ENCODE measurements at regions not wholly inside any gene's neighbourhood (a gene's known extent, or its start where the extent isn't known, plus 50 kb on each side); places are given as distances from the start of the nearest gene placed in this dataset.

- TF ChIP-seq ZNF253 (CRISPR knock-in tag; IDR thresholded peaks at IDR 0.05; ENCODE audit: borderline replicate concordance) = no peak
Measured at GRCh38 chr10:129059977-129060376, 407.1 kb upstream of the MGMT start (continued).

- POLR2A ChIA-PET = no interaction called here
- Histone ChIP-seq H4K20me1 (ENCODE audit: insufficient read depth, low read length) (no peaks in the 10 kb centered on the region), H3K4me1 (ENCODE audit: insufficient read depth, low read length) (no peaks in the 10 kb centered on the region), H3K4me2 (ENCODE audit: low read depth, low read length) (no peak overlapping the region), H3K4me3 (replicated peaks in 1 of 3; ENCODE audit: insufficient read depth in 1 of 3, low read depth in 2 of 3, low read length in 3 of 3) (no peak overlapping the region), H3K27ac (ENCODE audit: extremely low read length, insufficient read depth, low read length) (no peak overlapping the region), H3K36me3 (replicated peaks in 1 of 2; ENCODE audit: control insufficient read depth in 1 of 2, insufficient read depth in 2 of 2, low read length in 2 of 2) (no peaks in the 10 kb centered on the region), H3K9ac (ENCODE audit: insufficient read depth, low read depth, low read length) (no peak overlapping the region), H3K9me3 (ENCODE audit: low read length) (no peaks in the 10 kb centered on the region), H3K79me2 (ENCODE audit: insufficient read depth, low read length) (no peaks in the 10 kb centered on the region), H3K27me3 (ENCODE audit: control insufficient read depth in 1 of 2, insufficient read depth in 2 of 2, low read length in 2 of 2) (peaks cover 0 to 4% of the 10 kb centered on the region in 2 experiments; a peak in 2 of 5 replicates), H2AFZ (ENCODE audit: low read length) (no peak overlapping the region)
- intact Hi-C loops (cut with micrococcal nuclease; ENCODE audit: unreplicated experiment) = no loop called here
- no peak for TF ChIP-seq ZNF367 (CRISPR knock-in tag; IDR thresholded peaks at IDR 0.05; ENCODE audit: borderline replicate concordance)
- no peak for TF ChIP-seq ZC3H13 (CRISPR knock-in tag; IDR thresholded peaks at IDR 0.05)
- no peak for TF ChIP-seq GABPB1 (CRISPR knock-in tag; IDR thresholded peaks at IDR 0.05)
- no peak for TF ChIP-seq ZNF138 (CRISPR knock-in tag; IDR thresholded peaks at IDR 0.05; ENCODE audit: low read depth)
- TF ChIP-seq ZNF775 (CRISPR knock-in tag; IDR thresholded peaks at IDR 0.05; ENCODE audit: borderline replicate concordance) = no peak
- no peak for TF ChIP-seq ATF5 (CRISPR knock-in tag; IDR thresholded peaks at IDR 0.05; ENCODE audit: low read depth)
- no peak for TF ChIP-seq ZNF878 (CRISPR knock-in tag; IDR thresholded peaks at IDR 0.05)
- TF ChIP-seq RFX3 (CRISPR knock-in tag; IDR thresholded peaks at IDR 0.05) = no peak
- no peak for TF ChIP-seq GRHL1 (CRISPR knock-in tag; conservative IDR thresholded peaks at IDR 0.05)
- no peak for TF ChIP-seq E2F1 (CRISPR knock-in tag; IDR thresholded peaks at IDR 0.05)
- TF ChIP-seq ZNF788 (CRISPR knock-in tag; IDR thresholded peaks at IDR 0.05; ENCODE audit: borderline replicate concordance) = no peak
- no peak for TF ChIP-seq NFATC3 (CRISPR knock-in tag; IDR thresholded peaks at IDR 0.05)
- in situ Hi-C loops (cut with HindIII; ENCODE audit: extremely low pct_ligation_motif_present, low pct_unique_long_range_greater_than_20kb) = no loop called here
- ATAC-seq = no peak
- WGBS (ENCODE audit: low lambda C conversion rate) = 11% methylated on average over 4 of the region's 4 CpGs
- no peak for DNase-seq (ENCODE audit: low spot score)
- BruUV-seq (replicated peaks) = no TSS peak
- FAIRE-seq = no peak
- CTCF ChIA-PET (ENCODE audit: low intra/inter-chr PET ratio, low total read pairs) = no interaction called here
Measured at GRCh38 chr10:129063212-129063611, 403.8 kb upstream of the MGMT start.

Measured in HepG2 (cell line).